Stimulated activated CD4-positive, alpha-beta T cell treated with anti-CD3 and anti-CD28 coated beads, Interleukin-1b, Interleukin-23, amount 100 ng/mL, for 1 hour (primary cell): ENCODE measurements at regions not wholly inside any gene's neighbourhood (a gene's known extent, or its start where the extent isn't known, plus 50 kb on each side); places are given as distances from the start of the nearest gene placed in this dataset.

Experiments used
- DNase-seq, 2 donors: peaks; one replicate each; pipeline ENCODE4 v3.0.0-alpha.2; 2020; ENCODE audit warnings: low read depth in 2 of 2

DNA sequence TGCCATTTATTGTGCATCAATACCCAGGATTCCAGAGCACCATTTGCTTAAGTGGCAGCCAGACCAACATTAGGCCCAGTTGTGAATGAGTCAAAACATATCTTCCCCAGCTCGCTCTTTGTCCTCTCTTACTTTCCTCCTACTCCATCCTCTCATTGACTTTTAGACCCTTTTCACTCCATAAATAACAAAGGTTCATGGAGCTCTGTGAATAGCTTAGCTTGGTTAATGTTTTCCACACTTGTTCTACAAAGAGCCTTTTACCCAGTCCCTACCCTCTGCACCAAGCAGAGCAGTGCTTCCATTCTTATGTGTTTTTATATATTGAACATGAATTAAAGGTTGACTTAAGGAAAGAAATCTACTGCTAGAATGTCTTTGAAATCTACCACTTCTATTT lies 625.8 kb upstream of the FANCL start:
- DNase-seq: no peak

DNA sequence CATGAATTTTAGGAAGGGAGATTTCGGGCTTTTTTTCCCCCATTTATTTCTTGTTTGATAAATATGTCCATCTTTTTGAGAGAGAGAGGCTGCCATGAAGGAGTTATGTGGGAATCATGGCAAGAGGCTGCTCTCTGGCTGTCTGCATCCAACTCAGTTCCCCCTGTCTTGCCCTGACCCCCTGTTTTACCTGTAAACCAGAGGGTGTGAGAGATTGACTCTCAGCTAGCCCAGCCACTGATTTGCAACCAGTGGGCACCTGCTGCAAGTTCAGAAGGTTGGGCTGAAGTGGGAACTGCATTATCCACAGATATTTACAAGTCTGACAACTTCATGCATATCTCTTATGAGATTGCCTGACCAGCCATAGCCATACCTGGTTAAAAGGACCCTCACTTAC lies 625.4 kb upstream of the FANCL start:
- no peak for DNase-seq

DNA sequence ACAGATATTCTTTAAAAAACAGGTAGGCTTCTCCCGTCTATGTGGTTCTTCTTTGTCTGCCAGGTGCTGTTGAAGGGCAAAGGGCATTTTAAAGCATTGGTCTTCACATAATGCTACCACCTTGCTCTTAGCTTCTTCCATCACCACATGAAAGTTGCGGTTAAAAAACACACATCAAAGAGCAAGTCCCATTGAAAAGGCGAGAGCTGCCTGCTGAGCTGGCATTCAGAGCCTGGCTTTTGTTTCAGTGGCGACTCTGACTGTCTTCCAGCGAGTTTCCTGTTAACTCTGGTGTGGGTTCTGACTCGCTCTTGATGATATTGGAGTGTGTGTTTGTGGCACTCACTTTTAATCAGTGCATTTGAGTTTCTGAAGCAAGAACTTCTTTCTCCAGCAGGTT lies 624.9 kb upstream of the FANCL start:
- DNase-seq: no peak

DNA sequence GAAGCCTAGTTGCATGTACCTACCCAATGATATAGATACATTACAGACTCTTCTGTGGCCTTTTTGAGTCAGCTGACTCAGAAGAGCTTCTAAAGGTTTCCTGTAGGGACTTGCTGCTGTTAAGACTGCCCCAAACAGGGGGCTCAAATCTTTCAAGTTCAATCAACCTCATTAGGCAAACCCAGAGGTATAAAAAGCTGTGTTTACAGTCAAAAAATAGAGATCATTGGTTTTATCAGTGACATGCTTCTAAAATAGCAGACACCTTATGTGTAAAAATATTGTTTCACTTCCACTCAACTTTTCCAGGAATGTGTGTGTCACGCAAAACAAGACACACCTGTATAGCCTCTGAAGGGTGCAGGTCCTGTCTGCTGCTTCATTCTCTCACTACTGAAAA lies 624.3 kb upstream of the FANCL start:
- no peak for DNase-seq

DNA sequence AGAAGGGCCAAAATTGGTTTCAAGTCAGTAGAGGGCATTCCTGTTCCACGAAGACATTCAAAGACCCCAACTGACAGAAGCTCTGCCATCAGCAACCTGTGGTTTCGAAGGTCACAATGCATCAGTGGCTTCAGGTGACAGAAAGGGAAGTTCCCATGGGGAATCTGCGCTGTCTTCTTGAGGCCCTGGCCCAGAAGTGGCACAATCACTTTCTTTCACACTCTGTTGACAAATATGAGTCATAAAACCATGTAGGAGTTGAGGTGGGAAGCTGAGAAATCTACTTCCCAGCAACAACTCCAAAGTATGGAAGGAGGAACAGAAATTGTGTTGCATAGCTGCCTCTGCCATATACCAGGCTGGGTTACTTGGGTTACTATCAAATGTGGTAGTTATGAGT lies 621.1 kb upstream of the FANCL start:
- DNase-seq: no peak

DNA sequence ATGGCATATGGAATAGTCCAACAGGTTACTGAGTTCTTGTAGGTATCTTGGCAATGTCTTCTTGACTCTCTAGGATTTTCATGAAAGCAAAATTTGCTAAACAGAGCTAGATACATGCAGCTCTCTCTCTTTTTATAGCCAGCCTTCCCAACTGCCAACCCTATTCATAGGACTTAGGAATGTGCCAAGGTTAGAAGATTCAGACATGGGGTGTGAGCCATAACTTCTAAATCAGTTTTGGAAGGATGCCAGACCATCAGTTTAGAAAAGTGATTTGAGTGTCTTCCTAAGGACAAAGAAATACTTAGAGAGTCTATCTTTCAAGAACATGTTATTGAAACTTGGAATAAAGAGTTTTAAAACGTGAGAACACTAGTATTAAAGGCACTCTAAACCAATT lies 619.5 kb upstream of the FANCL start:
- DNase-seq: no peak

DNA sequence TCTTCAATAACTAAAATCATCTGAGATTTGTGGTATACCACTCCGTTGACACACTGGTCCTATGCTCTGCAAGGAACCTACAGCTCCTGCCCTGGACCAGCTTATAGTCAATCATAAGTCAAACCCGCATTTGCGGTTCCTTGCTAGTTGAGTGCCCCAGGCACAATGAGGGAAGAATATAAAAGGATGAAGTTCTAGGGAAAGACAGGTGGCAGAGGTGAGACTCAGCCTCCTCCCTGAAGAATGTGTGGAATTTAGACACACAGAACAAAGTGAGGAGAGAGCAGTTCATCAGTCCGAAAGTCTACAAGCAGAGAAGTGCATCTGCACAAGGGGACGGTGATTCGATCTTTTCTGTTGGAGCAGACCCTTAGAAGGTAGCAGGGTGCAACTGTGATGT lies 615.0 kb upstream of the FANCL start:
- no peak for DNase-seq

DNA sequence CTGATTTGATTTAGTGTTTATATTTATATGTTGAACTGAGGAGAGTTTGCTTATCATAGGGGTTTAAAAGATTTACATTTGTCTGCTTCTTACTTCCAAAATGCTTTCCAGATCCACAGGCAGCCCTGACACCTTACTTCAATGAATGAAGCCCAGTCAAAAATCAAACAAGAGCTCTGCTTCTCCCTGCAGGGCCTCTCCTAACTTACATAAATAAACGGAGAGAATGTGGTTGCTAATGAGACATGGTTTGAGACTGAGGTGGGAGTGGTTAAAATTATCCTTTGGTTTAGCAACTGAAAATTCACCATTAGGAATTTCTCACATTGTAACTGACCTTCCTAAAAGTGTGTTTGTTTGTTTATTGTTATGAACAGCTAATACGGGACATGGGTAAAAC lies 612.3 kb upstream of the FANCL start:
- no peak for DNase-seq

DNA sequence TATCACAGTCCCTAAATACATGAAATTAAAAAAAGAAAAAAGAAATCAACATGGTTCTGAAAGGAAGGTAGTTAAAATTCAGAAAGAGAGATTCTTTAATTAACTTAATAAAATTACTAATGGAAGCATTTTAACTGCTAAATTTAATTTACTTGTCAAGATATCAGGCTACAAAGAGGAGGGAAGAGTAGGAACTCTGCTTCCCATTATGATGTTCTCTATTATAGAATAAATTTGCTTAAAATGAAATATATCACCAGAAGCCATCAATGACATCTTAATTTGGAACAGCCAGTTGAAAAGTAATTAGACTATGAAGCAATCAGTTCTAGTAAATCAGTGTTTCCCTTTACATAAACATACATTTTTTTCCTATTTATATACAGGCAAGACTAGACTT lies 611.8 kb upstream of the FANCL start:
- DNase-seq: no peak

DNA sequence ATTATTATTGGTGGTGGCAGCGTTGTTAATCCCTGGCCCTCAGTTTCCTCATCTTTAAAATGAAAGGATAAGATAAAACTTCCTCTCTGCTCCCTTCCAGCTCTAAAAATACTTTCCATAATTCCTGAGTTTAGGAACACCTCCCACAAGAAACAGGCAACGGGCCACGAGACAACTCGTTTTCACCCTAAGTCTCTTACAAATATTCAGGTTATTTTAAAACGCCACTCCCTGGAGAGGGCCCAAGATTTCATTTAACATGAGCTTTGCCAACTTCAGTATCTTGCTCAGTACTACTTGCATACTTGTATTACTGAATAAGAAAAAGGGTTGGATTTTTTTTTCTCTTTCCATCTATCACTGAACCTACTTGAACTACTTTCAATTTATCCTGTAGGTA lies 611.1 kb upstream of the FANCL start:
- no peak for DNase-seq

DNA sequence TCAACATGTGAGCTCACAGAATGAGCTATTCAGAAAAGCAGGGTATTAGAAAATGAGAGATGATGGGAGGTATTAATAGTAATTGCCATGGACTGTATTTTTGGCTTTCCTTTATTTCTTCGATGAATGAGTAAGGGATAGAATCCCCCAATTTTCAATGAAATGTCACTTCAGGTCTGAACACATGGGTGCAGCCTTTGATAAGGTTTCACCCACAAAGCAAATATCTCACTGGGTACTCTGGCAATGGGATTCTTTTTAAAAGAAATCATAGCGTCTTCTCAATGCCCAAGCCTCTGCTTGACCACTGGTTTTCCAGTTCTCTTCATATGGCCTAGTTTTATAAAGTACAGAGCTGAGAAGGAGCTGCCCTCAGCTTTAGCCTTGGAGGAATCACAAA lies 610.5 kb upstream of the FANCL start:
- no peak for DNase-seq

DNA sequence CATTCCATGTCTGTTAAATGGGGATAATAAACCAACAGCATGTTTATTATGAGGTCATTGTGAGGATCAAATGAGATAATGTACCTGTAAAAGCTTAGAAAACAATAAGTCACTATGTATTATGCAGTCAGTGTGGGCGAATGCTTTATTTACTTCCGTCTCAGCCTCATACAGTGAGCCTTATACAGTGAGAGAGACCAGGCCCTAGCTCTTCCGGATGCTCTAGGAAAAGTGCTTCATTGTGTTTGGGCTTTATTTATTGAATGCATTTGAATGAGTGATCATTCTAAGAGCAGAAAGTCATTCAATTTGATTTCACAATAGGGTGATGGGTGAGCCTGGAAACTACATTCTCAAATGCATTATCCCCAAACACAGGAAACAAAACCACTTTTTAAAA lies 603.9 kb upstream of the FANCL start:
- DNase-seq: no peak

DNA sequence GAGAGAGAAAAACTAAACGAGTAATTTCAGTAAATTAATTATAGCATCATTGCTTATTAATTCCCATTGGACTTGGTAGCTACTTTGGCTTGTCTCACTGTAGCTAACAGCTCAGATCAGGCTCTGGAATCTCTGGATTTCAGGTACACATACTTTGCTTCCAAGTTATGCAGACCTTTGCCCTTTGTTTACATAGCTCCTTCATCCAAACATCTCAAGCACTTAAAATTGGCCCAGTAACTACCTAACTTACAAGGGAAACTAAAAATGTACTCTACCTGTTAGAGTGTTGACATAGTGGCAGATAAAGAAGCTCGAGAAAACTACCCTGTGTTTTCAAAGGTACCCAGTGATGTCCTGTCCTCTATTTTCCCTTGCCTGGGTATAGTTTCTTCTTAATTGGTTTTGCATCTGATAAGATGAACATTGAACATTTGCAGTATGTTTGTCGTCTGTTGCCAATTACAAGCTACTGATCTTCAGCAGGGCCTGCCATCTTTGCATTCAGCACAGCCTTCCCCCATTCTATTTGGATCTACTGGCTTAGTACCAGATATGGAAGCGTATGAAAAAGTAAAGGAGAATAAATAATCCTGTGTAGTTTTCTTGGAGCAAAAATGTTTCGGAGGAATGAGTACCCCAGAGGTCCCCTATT lies 601.5 kb upstream of the FANCL start:
- no peak for DNase-seq

DNA sequence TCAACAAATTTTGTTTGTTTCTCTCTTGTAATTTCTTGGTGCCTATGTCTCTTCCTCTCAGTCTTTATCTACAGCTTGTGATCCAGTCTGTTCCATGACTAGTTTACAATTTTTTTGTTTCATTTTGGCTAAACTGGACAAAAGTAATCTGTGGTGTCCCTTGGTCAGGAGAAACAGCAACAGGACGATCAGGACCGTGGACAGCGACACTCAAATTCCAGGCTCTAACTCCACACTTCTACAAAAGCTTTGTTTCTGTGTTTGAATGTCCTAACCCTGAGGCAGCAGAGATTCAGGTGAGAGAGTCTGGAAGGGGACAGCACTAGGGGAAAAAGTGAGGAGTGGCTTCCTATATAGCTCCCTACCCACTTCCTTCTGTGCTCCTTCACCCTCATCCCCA lies 593.3 kb upstream of the FANCL start:
- no peak for DNase-seq

DNA sequence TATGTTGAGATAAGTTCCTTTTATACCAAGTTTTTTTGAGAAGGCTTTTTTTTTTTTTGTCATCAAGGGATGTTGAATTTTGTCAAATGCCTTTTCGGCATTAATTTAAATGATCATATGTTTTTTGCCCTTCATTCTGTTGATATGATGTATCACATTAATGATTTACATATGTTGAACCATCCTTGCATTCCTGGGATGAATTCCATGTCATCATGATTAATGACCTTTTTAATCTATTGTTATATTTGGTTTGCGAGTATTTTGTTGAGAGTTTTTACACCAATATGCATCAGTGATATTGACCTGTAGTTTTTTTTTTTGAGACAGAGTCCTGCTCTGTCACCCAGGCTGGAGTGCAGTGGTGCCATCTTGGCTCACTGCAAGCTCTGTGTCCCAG lies 585.7 kb upstream of the FANCL start:
- DNase-seq: no peak

DNA sequence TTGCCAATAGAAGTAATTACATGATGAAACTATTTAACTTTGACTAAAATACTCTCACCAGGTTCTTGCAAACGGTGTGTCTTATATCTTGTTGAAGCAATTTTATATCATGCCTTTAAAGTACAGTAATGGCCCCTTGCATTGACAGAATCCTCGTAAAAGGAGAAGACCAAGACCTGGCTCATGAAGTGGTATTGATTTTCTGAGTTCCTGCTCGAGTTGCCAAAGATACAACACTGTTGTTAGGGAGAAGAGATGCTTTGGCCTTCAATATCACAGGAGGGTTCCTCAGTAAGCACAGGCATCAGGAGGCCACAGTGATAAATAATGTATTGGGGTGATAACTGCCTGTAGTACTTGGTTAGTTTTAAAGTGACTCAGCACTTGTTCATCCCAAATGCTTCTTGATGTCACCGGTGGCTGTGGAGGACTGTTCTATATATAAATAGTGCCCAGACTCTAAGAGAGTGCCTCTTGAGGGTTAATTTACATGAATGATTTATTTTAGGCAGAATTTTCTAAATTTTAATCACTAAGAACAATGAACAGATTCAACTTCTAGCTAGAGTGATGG lies 571.7 kb upstream of the FANCL start:
- no peak for DNase-seq

DNA sequence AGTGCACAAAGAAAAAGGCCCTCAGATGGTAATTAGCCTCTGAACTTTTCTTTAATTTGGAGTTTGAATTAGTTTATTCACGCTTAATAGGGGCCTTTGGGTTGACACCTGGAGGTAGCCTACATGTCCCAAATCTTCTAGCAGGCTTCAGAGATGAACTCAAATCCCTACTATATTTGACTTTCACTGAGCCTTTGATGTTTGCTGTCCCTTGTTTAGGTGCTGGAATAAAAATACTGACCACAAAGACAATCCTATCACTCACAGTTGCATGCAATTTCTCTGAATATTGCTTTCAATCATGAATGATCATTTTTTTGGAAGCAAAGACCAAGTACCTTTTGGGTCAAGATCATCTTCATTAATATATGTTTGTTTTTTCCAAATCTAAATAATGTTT lies 564.0 kb upstream of the FANCL start:
- no peak for DNase-seq

DNA sequence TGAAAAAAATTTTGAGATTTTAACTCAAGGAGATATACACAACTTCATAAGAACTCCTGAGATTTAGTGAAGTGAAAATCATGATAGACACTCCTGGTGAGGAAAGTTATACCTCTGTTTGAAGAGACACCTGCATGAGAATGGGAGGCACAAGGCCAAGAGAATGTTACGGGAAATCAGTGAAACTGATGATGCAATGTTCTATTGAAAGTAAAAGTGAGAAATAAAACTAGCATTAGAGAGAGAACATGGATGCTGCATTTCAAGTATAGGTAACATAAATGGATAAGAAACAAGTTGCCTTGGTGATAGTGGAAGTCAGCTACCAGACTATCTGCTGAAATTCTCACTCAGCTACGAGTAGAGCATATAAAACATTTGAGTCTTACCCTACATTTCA lies 562.1 kb upstream of the FANCL start:
- DNase-seq: no peak

DNA sequence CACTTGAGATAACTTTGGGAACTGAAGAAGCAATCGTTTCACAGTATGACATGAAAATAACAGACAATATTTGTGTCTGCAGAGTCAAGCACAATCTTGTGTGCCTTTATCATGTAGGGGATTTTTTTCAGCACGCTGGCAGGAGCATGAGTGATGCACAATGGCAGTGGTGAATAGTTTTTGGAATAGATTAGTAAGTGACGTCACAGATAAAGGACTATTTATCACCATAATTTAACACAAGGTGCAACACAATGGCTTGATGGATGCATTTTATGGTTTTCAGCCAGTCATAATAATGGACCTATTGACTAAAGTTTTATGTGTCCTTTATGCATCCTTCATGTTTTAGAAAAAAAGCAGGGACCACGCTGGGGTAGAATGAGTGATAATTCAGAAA lies 559.8 kb upstream of the FANCL start:
- DNase-seq: no peak

DNA sequence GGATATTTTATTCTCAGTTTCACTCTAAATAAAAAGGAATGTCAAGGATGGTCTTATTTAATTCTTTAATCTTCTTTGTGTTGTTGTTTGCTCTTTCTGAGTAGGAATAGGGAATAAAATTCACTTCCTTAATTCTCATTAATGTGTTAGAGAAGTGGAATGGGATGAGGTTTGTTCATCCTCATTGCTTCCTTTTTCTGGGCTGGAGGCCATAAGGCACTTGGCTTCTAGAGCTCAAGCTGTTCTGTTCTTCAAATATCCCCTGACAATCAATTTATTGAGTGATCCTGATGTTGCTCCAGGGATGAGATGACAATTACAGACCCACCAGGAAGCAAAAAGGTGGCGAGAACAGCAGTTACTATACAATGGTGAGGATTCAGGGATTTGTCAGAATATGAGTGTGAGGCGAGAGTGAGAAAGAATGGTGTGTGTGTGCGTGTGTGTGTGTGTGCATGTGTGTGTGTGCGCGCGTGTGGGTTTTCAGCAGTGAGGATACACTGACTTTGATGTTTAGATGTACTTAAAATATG lies 557.6 kb upstream of the FANCL start:
- DNase-seq: no peak

DNA sequence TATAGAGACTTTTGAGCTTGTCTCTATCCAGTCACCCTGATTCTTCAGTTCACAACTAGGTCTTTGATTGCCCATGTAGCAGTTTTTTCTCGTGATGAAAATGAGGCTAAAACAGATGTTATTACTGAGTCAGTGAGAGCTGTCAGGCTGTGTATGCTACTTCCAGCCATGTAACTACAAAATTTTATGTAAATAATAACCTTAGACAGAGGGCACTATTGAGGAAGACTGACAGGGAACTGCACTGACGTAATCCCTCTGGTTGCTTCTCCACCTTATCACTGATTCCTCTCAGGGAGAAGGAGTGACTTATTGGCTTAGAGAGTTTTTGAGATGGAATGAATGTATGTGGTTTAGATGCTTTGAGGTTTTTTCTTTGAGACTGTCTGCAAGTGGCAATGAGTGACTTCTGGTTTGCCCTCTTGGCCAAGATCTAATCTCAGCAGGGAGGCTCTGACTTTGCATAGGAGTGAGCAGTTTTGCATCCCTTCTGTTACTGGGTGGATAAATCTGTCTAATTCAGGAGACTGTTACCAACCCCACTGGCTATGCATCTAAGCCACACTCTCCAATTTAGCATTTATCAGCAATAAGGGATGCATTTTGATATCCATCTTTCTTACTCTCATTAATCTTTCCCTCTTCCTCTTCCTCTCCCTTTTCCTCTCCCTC lies 555.2 kb upstream of the FANCL start:
- DNase-seq: no peak

DNA sequence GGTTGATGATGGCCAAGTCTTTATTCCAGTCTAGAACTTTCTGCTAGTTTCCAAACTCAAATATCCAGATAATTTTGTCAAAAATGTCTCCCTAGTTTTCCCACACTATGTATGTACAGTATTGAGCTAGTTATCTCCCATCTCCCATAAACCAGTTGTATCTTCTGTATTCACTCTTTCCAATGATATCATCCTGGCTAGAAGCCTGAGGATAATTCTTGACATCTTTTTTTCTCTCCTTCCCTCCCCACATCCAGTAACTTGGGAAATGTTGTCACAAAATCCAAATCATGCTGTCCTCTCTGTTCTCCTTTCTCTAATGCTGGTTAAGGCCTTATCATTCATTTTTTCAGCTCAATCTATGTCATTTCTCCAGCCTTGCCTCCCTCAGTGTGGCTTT lies 553.8 kb upstream of the FANCL start:
- no peak for DNase-seq

DNA sequence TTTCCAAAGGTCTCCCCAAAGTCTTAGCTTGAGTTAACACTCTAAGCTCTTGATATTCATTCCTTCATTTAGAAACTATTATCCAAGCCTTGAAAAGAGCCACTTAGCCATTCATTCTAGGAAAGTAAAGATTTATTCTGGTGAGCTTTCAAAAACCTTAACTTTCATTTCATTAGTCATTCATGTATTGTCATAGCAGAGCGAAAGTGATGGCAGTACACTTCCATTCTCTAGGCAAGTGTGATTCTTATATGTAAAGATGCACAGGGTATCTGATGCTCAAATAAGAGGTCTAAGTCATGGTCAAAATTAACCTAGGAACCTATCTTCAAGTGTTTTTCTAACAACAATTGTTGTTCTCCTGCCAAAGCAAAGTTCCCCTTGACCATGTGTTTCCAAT lies 553.0 kb upstream of the FANCL start:
- DNase-seq: no peak

DNA sequence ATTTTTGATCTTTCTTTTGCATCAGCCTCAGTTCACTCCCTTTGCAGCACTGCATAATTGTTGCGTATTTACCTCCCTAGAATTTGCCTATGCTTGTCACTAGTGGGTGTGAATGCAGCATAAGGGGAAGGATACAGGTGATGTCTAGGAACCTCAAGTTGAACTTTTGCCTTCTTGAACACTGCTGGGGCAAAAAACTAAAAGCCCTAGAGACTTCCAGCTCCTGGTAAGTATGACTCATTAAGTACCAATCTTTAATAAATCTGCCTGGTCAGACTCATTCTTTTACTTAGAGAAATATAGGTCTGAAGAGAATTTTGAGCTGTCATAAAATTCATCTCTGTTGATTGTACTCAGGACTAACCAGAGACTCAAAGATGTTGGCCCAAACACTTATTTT lies 547.3 kb upstream of the FANCL start:
- no peak for DNase-seq
